ENCODE measurements at regions not wholly inside any gene's neighbourhood (a gene's known extent, or its start where the extent isn't known, plus 50 kb on each side); places are given as distances from the start of the nearest gene placed in this dataset.

GRCh38 chr3:5635746-5636145 lies 448.2 kb downstream of the EDEM1 start:
- TF ChIP-seq CTCF (IDR thresholded peaks at IDR 0.05) = no peak

- no peak for TF ChIP-seq CTCF (IDR thresholded peaks at IDR 0.05)
These were observed 451.0 kb downstream of the EDEM1 start for GRCh38 chr3:5638550-5638949.

- no peak for TF ChIP-seq CTCF (IDR thresholded peaks at IDR 0.05)
These were observed 457.5 kb downstream of the EDEM1 start for GRCh38 chr3:5644773-5645670.

GRCh38 chr3:5645692-5646410 lies 458.3 kb downstream of the EDEM1 start:
- no peak for TF ChIP-seq CTCF (IDR thresholded peaks at IDR 0.05)

GRCh38 chr3:5650303-5650702 lies 462.8 kb downstream of the EDEM1 start:
- no peak for TF ChIP-seq CTCF (IDR thresholded peaks at IDR 0.05)

- TF ChIP-seq CTCF (IDR thresholded peaks at IDR 0.05) = no peak
These were observed 463.8 kb downstream of the EDEM1 start for GRCh38 chr3:5651351-5651750.

- TF ChIP-seq CTCF (IDR thresholded peaks at IDR 0.05) = no peak
These were observed 466.1 kb downstream of the EDEM1 start for GRCh38 chr3:5653426-5654143.
